GM12874 (cell line): ENCODE measurements at regions not wholly inside any gene's neighbourhood (a gene's known extent, or its start where the extent isn't known, plus 50 kb on each side); places are given as distances from the start of the nearest gene placed in this dataset.

Experiments used
- CTCF ChIP-seq: IDR thresholded peaks from 2 replicates; pipeline ENCODE4 v1.5.1; 2011; ENCODE audit warnings: low read depth, mild to moderate bottlenecking, control low read depth, low read length, moderate library complexity; ENCODE audit not compliant: insufficient read depth

DNA sequence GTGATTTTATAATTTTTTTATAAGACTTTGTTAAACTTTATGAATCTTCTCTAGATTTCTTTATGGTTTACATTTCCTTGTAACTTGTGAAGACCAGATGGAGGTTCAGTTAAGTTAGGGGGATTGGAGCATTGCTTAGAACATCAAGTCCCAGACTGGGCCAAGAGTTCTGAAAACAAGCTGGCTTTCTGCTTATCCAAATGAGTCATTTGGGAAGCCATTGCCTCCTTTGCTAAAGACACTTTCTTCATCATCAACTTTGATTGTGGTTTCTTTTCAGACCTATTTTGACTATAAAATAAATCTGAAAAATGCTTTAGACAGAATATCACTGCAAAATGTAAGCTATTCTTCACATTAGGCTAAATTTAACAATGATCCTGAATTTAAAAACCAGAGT is 446.8 kb downstream of the USP25 start:
- TF ChIP-seq CTCF, result no peak

DNA sequence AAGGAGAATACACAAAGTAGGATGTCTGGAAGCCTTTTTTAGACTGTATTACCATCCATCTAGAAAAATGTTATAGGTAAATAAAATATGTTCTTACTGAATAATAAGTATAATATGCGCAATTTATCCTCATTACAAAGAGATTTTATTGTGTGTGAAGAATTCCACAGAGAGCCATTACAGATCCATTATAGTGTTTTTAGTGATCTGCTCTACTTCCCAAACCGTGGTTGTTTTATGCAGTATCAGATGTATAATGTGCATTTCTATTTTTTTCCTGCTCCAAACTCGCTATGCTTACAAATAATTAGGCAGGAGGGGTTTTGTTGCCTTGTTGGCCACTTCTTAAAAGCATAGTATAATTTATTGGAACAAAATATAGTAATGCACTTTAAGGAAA is 447.8 kb downstream of the USP25 start:
- no peak for TF ChIP-seq CTCF

- TF ChIP-seq CTCF, result no peak
Observed at GRCh38 chr21:16179773-16180172, 450.0 kb downstream of the USP25 start.

DNA sequence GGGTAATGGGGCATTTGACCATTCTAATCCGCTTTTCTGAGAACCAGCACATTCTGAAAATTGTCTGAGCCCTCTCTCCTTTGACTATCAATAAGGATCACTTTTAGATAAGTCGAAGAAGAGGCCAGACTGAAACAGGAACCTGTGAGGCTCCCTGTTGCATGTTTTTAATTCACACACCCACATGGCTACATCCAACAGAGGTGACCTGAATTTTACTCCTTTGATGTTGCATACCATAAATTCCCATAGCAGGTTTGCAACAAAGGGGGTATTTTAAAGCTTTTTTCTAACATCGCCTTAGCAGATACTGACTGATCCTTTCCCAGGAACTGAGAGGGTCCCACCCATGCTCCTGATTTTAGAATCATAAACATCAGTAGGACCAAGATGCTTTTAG is 450.8 kb downstream of the USP25 start:
- no peak for TF ChIP-seq CTCF

DNA sequence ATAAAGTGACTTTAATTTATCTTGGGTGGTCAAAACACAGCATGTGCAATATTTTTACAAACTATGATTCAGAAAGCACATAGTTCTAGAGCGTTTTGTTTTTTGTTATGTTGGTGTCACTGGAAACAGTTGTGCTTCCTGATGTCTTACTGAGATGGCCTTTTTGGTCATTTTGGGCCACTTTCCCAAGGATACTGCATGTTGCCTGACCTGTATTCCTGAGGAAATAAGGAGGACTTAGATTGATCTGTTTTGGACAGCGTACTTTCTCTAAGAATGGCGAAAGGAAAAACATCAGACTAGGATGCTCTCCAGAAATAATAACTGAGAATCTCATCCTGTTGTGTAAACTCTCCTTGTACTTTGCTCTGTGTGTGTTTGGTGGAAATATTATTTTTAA is 451.2 kb downstream of the USP25 start:
- TF ChIP-seq CTCF, result no peak

DNA sequence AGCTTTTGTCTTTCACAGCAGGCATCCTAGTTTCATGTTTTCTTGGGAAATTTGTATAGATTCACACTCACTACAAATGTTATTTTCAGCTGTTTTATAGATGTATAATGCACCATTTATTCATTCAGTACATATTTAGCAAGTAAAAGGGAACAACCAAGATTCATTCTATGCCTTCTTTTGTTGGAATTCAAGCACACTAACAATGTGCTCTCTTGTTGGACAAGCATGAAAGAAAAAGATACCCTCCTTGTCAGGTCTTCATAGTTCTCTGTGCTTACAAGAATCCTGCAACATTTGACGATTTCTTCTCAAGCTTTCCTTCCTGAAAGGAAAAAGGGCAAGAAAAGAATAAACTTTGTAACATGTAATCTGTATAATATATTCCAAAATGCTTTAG is 456.0 kb downstream of the USP25 start:
- TF ChIP-seq CTCF, result no peak

- no peak for TF ChIP-seq CTCF
Observed at GRCh38 chr21:16186742-16187141, 457.0 kb downstream of the USP25 start.

DNA sequence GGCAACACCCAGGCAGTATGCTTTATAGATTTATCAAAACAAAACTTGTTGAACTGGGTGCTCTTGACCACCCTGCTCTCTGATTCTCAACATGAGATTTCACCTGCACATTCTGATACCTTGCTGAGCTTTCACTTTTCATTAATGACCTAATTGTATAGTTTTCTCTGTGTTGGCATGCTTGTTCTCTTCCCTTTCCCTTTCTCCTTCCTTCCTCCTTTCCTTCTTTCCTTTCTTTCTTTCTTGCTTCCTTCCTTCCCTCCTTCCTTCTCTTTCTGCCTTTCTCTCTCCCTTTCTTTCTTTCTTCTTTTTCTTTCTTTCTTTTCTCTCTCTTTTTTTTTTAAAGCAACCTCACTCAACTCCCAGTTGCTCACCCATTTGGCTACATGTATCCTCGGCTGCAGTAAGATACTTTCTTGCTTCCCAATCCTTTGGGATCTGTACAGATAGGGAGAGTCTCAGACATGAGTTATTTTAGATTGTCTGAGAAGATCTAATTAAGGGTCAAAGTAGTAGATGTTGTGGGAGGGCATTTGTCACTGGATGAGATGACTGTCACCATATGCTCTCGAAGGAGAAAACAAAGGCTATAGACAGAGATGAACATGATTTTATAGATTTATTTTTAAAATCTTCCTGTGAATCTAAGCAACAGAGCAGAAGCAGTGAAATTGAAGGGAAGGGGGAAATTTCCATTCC is 458.0 kb downstream of the USP25 start:
- no peak for TF ChIP-seq CTCF
